GM12865 (cell line): ENCODE measurements at regions not wholly inside any gene's neighbourhood (a gene's known extent, or its start where the extent isn't known, plus 50 kb on each side); places are given as distances from the start of the nearest gene placed in this dataset.

Experiments
- DNase-seq: peaks from one replicate; pipeline ENCODE4 v3.0.0; 2010; ENCODE audit warnings: low read depth
- H3K4me3 ChIP-seq: 2 replicates; pipeline ENCODE4 v1.5.1; 2011; ENCODE audit warnings: mild to moderate bottlenecking, low read depth, low read length, control low read depth
- TF ChIP-seq, protein P1 (sequence below): IDR thresholded peaks from 2 replicates; pipeline ENCODE4 v1.5.1; 2011; ENCODE audit warnings: low read length, control low read depth, low read depth, inconsistent platforms; ENCODE audit not compliant: insufficient read depth; ENCODE audit errors: missing control alignments

DNA sequence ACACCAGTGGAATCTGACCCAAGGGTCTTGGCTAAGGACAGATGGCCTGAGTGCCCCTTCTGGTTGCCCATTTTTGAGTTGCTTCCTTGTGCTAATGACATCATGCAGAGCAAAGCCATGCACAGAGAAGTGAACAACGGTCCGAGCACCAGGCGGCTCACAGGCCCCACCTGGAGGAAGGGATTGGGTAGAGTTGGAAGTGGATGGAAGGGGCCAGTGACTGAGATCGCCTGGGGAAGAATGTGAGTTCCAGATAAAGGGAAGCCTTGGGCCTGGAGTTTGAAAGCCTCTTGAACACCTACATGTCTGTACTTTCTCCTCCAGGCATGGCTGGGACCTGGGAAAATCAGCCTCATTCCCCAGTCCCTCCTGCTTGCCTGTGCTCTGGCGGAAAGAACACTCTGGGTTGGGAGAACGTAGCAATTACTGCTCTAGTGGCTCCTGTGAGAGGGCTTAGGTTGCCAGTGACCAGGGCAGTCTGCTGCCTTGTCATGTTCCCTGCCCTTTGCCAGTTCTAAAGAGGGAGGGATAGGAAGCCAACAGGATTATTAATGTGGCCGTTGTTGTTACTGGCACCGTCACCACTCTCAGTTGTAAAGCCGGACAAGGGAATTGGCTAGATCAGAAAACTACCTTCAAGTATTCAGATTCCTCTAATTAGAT lies 62.5 kb upstream of the PTPN3 start:
- no peak for DNase-seq
- no peak overlapping the region for H3K4me3 ChIP-seq
- TF ChIP-seq, protein P1, sequence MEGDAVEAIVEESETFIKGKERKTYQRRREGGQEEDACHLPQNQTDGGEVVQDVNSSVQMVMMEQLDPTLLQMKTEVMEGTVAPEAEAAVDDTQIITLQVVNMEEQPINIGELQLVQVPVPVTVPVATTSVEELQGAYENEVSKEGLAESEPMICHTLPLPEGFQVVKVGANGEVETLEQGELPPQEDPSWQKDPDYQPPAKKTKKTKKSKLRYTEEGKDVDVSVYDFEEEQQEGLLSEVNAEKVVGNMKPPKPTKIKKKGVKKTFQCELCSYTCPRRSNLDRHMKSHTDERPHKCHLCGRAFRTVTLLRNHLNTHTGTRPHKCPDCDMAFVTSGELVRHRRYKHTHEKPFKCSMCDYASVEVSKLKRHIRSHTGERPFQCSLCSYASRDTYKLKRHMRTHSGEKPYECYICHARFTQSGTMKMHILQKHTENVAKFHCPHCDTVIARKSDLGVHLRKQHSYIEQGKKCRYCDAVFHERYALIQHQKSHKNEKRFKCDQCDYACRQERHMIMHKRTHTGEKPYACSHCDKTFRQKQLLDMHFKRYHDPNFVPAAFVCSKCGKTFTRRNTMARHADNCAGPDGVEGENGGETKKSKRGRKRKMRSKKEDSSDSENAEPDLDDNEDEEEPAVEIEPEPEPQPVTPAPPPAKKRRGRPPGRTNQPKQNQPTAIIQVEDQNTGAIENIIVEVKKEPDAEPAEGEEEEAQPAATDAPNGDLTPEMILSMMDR = no peak

DNA sequence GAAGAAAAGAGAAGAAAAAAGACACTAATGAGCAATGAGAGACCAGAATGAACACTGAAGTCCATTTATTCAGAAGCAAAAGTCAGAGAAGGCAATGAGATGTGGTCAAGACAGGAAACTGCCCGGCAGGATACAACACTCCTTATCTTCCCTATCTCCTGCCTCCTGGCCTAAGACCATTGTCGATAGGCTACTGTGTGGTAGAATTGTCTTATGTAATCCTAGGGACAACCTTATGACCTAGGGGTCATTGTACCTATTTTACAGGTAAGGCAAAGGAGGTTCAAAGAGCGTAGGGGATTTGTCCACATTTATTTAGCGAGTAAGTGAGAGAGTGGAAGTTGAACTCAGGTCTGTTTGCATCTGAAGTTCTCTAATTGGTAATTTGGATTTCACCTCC lies 63.0 kb upstream of the PTPN3 start:
- H3K4me3 ChIP-seq = no peak overlapping the region
- no peak for DNase-seq
- TF ChIP-seq, protein P1 = no peak

DNA sequence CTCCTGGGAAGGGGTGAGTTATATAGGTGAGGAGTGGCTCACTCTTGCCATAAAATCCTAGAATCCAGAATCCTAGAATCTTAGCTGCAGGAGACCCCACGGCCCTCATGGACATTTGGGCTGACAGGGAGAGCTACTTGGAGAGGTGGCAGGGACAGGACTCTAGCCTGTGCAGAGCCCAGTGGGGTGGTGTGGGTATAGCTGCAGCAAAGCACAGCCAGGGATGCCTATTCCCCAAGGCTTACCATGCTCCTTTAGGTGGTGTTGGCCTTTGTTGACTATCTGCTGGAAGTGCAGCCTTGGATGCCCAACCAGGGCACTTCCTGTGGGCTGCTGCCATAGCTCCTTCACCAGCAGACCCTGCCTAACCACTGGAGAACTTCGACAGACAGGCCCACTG lies 70.0 kb upstream of the PTPN3 start:
- no peak overlapping the region for H3K4me3 ChIP-seq
- TF ChIP-seq, protein P1 = no peak
- no peak for DNase-seq

DNA sequence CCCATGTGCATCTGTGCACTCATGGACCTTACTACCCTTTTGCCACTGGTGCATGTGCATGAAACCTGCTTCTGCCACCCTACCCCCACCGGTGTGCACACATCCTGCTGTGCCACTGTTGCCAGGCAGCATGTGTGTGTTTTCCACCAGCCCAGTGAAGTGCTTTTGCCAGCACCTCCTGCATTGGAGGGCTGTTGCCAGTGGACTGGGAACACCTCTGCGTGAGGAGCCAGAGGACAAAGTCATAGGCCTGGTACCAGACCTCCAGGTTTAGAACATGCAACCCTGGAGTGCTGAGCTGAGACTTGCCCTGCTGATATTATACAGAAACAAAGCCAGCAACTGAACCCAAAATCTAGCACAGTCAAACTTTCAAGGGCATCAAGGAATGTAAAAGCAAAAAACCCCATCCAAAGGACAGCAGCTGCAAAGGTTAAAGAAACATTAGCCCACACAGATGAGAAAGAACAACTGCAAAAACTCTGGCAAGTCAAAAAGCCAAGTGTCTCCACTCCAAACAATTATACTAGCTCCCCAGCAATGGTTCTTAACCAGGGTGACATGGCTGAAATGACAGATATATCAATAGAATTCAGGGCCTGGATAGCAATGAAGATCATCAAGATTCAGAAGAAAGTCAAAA lies 70.6 kb upstream of the PTPN3 start:
- no peak for DNase-seq
- TF ChIP-seq, protein P1 = no peak

DNA sequence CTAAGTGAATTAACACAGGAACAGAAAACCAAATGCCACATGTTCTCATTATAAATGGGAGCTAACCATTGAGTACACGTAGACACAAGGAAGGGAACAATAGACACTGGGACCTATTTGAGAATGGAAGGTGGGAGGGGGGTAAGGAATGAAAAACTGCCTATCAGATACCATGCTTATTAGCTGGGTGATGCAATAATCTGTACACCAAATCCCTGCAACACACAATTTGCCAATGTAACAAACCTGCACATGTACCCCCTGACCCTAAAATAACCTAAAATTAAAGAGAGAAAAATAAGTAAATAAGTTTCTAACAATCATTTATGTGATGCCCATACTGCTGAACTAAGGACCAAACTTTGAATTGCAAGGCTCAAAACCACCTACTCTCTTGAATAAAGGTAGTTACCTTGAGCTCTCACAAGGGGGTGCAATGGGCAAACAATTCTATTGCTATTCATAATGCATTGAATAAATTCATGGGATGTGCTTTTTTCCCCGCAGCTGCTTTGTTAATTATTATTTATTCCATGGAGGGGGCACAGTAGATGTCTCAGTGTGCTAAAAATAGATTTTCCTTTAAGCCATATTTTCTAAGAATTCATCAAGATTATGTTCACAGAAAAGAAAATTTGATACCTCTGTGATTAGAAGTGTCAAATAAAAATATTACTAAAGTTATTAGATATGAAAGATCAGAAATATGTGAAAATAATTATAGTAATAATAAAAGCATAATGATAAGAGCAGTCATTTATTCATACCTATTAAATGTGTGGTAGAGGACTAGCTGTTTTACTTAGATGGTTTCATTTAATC lies 76.2 kb upstream of the PTPN3 start:
- TF ChIP-seq, protein P1 = peak; percentile 43
- no peak overlapping the region for H3K4me3 ChIP-seq
- DNase-seq = peak; percentile 53

More for the DNA sequence above, 70.6 kb upstream of the PTPN3 start:
- no peak overlapping the region for H3K4me3 ChIP-seq

DNA sequence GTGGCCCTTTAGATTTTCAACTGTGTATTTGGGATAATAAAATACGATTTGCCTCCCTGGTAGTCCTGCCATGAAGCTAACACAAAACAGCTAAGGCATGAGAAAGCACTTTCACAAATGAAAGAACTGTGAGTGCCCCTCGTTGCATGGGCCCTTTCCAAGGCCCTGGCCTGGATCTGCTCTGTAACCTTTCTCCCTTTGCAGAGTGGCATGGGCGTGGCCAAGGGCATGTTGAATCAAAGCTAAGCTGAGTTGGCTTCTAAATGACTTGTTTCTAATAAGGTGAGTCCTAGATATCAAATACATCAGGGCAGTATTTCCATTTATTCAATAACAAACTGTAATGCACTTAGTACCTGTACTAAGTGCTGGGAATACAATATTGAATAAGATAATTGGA lies 78.7 kb upstream of the PTPN3 start:
- TF ChIP-seq, protein P1 = no peak

More for the DNA sequence above, 78.7 kb upstream of the PTPN3 start:
- no peak for DNase-seq
- no peak overlapping the region for H3K4me3 ChIP-seq
